ENCODE measurements at regions not wholly inside any gene's neighbourhood (a gene's known extent, or its start where the extent isn't known, plus 50 kb on each side); places are given as distances from the start of the nearest gene placed in this dataset.
"Not testable (repeated sequence)": the region's sequence is repeated elsewhere in the genome, so short reads cannot be mapped to it uniquely, and the experiment has no call there.

DNA sequence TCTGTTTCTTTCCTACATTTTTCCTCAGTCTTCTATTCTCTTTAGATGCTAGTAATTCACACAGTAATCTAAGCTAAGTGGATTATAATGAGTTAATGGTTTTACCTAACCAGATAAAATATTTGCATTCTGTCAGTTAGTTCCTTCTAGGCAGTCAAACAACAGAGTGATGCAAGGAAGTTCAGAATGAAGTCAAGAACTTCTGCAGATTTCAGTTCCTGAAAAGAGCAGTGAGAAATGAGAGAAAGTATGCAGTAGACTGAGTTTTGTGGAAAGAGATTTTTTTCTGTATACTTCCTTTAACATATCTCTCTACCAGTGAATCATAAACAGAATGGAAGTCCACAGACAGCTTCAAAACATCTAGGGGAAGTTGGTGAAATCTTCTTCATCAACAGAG is 774.0 kb upstream of the POU3F4 start:
- no peak for DNase-seq

- DNase-seq = not testable (repeated sequence)
Measured at GRCh38 chrX:82738313-82738712, 769.8 kb upstream of the POU3F4 start.

- no peak for DNase-seq
Measured at GRCh38 chrX:82742351-82742750, 765.7 kb upstream of the POU3F4 start.

GRCh38 chrX:82745725-82746124 is 762.4 kb upstream of the POU3F4 start:
- not testable (repeated sequence) for DNase-seq

DNA sequence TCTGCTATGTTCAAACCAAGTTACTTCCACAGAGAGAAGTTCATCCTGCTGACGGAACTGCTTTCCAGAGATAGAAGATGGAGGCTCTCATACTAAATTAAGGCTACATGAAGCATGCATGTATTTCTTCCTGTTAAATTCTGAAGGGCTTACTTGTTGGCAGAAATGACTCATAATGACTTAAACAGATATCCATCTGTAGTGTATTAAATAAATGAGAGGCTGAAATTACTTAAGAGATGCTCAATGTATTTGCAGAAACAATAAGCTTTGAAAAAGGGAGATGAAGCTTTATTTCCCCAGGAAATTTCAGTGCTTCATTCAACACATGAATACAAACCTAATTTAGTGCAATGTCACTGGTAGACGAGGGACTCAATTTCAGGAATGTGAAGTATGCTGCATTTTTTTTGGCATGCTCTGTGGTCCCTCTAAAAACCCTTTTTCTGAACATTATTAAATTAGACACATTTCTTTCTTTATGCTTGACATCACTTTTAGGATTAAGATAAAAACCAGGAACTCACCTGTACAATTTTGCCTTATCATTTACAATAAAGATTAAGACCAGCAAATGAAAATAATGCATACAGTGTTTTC is 759.1 kb upstream of the POU3F4 start:
- no peak for DNase-seq

GRCh38 chrX:82756272-82756671 is 751.8 kb upstream of the POU3F4 start:
- no peak for DNase-seq

DNA sequence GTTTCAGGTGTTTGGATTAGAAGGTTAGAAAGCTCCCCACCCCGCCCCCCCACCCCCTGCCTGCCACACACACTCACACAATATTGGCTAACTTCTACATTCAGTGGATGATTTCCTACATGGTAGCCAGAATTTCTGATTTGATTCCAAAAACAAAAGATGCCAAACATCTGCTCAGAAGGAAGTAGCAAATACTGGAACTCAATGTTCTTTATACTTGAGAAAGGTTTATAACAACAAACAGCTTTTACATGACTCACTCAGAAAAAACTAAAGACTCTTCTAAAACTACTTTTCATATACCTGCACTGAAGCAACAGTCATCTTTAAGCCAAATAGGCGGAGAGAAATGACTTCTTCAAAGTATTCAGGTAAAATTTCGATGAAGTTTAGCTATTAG is 750.5 kb upstream of the POU3F4 start:
- no peak for DNase-seq

DNA sequence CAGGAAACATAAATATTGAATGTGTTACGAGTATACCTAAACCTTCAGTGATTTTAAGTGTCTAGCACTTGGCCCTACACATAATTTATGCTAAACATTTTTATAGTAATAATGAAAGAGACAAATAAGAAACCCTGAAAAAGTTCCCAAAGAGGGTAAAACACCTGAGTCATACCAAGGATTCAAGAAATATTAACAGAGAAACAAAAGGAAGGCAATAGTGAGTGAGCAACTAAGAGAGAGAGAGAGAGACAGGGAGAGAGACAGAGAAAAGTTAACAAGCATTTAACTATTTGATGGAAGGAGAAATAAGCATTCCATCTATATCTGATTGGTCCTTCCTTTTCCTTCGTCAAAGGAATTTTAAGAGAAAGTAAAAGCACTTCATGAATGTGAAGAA is 743.6 kb upstream of the POU3F4 start:
- no peak for DNase-seq

DNA sequence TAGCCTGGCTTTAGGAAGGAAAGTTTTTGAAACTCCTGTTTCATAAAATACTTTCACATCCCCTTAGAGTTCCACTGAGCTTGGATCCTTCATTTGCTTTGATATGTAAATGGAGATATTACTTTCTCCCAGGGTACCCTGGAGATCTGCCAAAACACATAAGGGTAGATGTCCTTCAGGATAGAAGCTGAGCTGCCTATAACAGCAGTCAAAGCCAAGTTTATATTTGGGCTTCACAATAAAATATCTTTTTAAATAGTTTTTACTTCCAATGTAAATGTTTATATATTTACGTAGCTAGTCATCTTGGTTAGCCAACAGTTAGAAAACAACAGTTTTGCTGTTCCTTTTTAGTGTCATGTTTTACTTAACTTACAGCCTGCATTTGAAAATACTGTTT is 742.3 kb upstream of the POU3F4 start:
- no peak for DNase-seq

- no peak for DNase-seq
Measured at GRCh38 chrX:82775426-82775825, 732.7 kb upstream of the POU3F4 start.

DNA sequence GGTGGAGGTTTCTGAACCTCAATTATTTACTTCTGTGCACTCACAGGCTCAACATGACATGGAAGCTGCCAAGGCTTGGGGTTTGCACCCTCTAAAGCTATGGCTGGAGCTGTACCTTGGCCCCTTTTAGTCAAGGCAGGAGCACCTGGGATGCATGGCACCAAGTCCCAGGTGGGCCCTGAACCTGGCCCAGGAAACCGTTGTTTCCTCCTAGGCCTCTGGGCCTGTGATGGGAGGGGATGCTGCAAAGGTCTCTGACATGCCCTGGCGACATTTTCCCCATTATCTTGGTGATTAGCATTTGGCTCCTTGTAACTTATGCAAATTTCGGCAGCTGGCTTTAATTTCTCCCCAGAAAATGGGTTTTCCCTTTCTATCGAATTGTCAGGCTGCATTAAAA is 726.1 kb upstream of the POU3F4 start:
- DNase-seq = no peak

GRCh38 chrX:82812902-82813301 is 695.2 kb upstream of the POU3F4 start:
- not testable (repeated sequence) for DNase-seq

DNA sequence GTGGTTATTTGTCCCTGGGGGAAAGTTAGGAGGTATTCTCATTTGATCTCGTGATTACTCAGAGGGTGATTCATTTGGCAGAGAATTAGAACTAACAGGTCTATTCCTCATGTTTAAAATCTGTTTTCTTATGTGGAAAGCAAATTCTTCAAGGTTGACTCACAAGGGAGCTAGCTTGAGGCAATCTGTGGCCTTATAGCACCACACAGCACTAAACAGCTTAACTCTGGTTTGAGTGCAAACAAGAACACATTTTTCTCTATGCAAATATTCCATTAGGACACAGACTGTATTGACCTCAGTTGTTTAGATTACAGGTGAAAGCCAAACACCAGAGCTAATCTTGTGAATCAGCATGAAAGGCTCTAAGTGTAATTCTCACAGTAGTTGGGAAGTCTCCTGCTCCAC is 694.4 kb upstream of the POU3F4 start:
- DNase-seq = peak; percentile 3 to 66

GRCh38 chrX:82816001-82816400 is 692.1 kb upstream of the POU3F4 start:
- no peak for DNase-seq

GRCh38 chrX:82816562-82816961 is 691.5 kb upstream of the POU3F4 start:
- no peak for DNase-seq

GRCh38 chrX:82842286-82842685 is 665.8 kb upstream of the POU3F4 start:
- no peak for DNase-seq

DNA sequence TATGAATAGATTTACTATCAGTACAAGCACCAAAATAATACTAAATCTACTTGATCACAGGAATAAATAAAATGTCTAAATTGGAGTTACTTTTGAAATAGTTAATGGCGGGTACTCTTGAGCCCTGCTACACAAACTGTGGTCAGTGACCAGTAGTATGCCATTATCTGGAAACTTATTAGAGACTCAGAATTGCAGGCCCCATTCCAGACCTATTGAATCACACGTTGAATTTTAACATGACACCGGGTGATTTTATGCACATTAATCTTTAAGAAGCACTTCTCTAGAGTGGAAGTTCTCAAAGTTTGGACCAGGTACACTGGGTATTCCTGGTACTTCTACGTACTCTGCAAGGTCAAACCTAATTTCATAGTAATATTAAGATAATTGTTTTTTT is 660.0 kb upstream of the POU3F4 start:
- DNase-seq = no peak
